Mesendoderm (in vitro differentiated cells): ENCODE measurements at regions not wholly inside any gene's neighbourhood (a gene's known extent, or its start where the extent isn't known, plus 50 kb on each side); places are given as distances from the start of the nearest gene placed in this dataset.

Source experiments
- DNase-seq: peaks from one replicate; pipeline ENCODE4 v3.0.0; 2013
- H2AK5ac ChIP-seq: 2 replicates; pipeline ENCODE4 v1.6.1; 2013; ENCODE audit warnings: low read length, inconsistent platforms
- H2BK120ac ChIP-seq: 2 replicates; pipeline ENCODE4 v1.6.1; 2013; ENCODE audit warnings: low read depth, mild to moderate bottlenecking, low read length, moderate library complexity, mixed read lengths
- H2BK15ac ChIP-seq: replicated peaks from 2 replicates; pipeline ENCODE4 v1.6.1; 2013; ENCODE audit warnings: low read depth, mild to moderate bottlenecking, moderate library complexity
- H2BK5ac ChIP-seq: 2 replicates; pipeline ENCODE4 v1.6.1; 2013; ENCODE audit warnings: low read length, inconsistent platforms
- H3K18ac ChIP-seq: 2 replicates; pipeline ENCODE4 v1.6.1; 2013; ENCODE audit warnings: mild to moderate bottlenecking, low read length, mixed read lengths
- H3K23ac ChIP-seq: one replicate; pipeline ENCODE4 v1.6.1; 2013; ENCODE audit warnings: low read length
- H3K27ac ChIP-seq: 2 replicates; pipeline ENCODE4 v1.5.1; 2013; ENCODE audit warnings: low read depth, mild to moderate bottlenecking, inconsistent platforms, low read length, moderate library complexity
- H3K27me3 ChIP-seq: 2 replicates; pipeline ENCODE4 v1.6.1; 2013; ENCODE audit warnings: low read length, control low read depth, mild to moderate bottlenecking, inconsistent platforms; ENCODE audit not compliant: insufficient read depth, poor library complexity
- H3K36me3 ChIP-seq: 2 replicates; pipeline ENCODE4 v1.6.1; 2013; ENCODE audit warnings: low read length, inconsistent platforms; ENCODE audit not compliant: control insufficient read depth, insufficient read depth
- H3K4ac ChIP-seq: one replicate; pipeline ENCODE4 v1.6.1; 2013; ENCODE audit warnings: low read depth, mild to moderate bottlenecking, low read length, moderate library complexity
- H3K4me1 ChIP-seq: 2 replicates; pipeline ENCODE4 v1.6.1; 2013; ENCODE audit warnings: low read depth, low read length, inconsistent platforms; ENCODE audit not compliant: control insufficient read depth
- H3K4me2 ChIP-seq: 2 replicates; pipeline ENCODE4 v1.6.1; 2013; ENCODE audit warnings: low read length
- H3K4me3 ChIP-seq: 2 replicates; pipeline ENCODE4 v1.5.1; 2013; ENCODE audit warnings: mild to moderate bottlenecking, low read length
- H3K56ac ChIP-seq: one replicate; pipeline ENCODE4 v1.6.1; 2013; ENCODE audit warnings: low read length
- H3K79me1 ChIP-seq: 2 replicates; pipeline ENCODE4 v1.6.1; 2013; ENCODE audit warnings: low read length, inconsistent platforms
- H3K79me2 ChIP-seq: 2 replicates; pipeline ENCODE4 v1.6.1; 2013; ENCODE audit warnings: mild to moderate bottlenecking, low read length; ENCODE audit not compliant: control insufficient read depth, insufficient read depth
- H3K9ac ChIP-seq: 2 replicates; pipeline ENCODE4 v1.6.1; 2013; ENCODE audit warnings: low read length, inconsistent platforms
- H4K5ac ChIP-seq: one replicate; pipeline ENCODE4 v1.6.1; 2013; ENCODE audit warnings: low read length
- H4K8ac ChIP-seq: one replicate; pipeline ENCODE4 v1.6.1; 2013; ENCODE audit warnings: low read depth, mild to moderate bottlenecking, control low read depth, low read length, moderate library complexity
- WGBS: extraction: QIAGEN DNeasy Blood & Tissue Kit; methylation state at CpG from one replicate; pipeline ENCODE4 v1.1.7; 2013; ENCODE audit warnings: low lambda C conversion rate, missing lambda C conversion rate; ENCODE audit not compliant: insufficient coverage; ENCODE audit errors: extremely low coverage; 5-methylcytosine and 5-hydroxymethylcytosine counted together

- Histone ChIP-seq H2BK15ac (no peak overlapping the region), H3K79me2 (no peaks in the 10 kb centered on the region), H2AK5ac (no peak overlapping the region), H3K56ac (no peak overlapping the region), H3K36me3 (no peaks in the 10 kb centered on the region), H3K4me1 (peaks cover 3% of the 10 kb centered on the region), H4K8ac (no peak overlapping the region), H3K79me1 (no peaks in the 10 kb centered on the region), H3K27ac (no peak overlapping the region), H3K4ac (no peak overlapping the region), H2BK120ac (no peak overlapping the region), H3K9ac (no peak overlapping the region), H3K18ac (no peak overlapping the region), H3K23ac (no peak overlapping the region), H3K4me2 (no peak overlapping the region), H4K5ac (no peak overlapping the region), H2BK5ac (no peak overlapping the region), H3K4me3 (no peak overlapping the region), H3K27me3 (no peaks in the 10 kb centered on the region)
- DNase-seq, result peak; percentile 85
- WGBS, result no CpG with 5 or more reads among the region's 2 CpGs
Observed at GRCh38 chr5:90293931-90294330, 115.6 kb downstream of the CETN3 start.

DNA sequence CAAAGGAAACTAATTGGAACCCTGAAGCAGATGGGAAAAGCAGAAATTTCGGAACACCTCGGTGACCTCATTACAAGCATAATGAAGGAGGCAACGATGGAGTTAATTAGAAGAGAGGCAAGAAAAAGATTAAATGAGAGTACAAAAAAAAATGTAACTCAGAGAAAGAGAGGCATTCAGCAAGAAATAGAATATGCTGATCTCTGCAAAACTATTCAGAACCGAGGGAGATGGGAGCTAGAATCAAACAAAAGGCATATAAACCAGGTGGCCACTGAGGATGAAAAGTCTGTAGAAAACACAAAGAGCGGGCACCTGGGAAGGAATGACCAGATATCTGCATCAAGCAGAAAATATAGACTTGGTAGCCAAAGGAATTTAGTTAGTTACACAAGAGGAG lies 118.9 kb downstream of the CETN3 start:
- Histone ChIP-seq H3K9ac (no peak overlapping the region), H3K56ac (no peak overlapping the region), H2BK120ac (no peak overlapping the region), H3K27me3 (no peaks in the 10 kb centered on the region), H3K36me3 (no peaks in the 10 kb centered on the region), H3K79me2 (no peaks in the 10 kb centered on the region), H3K79me1 (no peaks in the 10 kb centered on the region), H4K5ac (no peak overlapping the region), H3K4me1 (no peaks in the 10 kb centered on the region), H3K4me2 (no peak overlapping the region), H3K4me3 (no peak overlapping the region), H2BK5ac (no peak overlapping the region), H3K18ac (no peak overlapping the region), H2BK15ac (no peak overlapping the region), H4K8ac (no peak overlapping the region), H3K27ac (no peak overlapping the region), H2AK5ac (no peak overlapping the region), H3K4ac (no peak overlapping the region), H3K23ac (no peak overlapping the region)
- DNase-seq, result no peak
- WGBS, result no CpG with 5 or more reads among the region's 5 CpGs

GRCh38 chr5:90289837-90290236 lies 119.7 kb downstream of the CETN3 start:
- peak; percentile 6 for DNase-seq
- H3K23ac ChIP-seq, result no peak overlapping the region
- H3K36me3 ChIP-seq, result no peaks in the 10 kb centered on the region
- no peak overlapping the region for H3K18ac ChIP-seq
- no peak overlapping the region for H3K4me3 ChIP-seq
- no peak overlapping the region for H2BK15ac ChIP-seq
- no peaks in the 10 kb centered on the region for H3K79me1 ChIP-seq
- no peak overlapping the region for H3K4me2 ChIP-seq
- H3K27me3 ChIP-seq, result no peaks in the 10 kb centered on the region
- no peak overlapping the region for H3K4ac ChIP-seq
- H4K8ac ChIP-seq, result no peak overlapping the region
- no peak overlapping the region for H2BK120ac ChIP-seq
- no CpG with 5 or more reads among the region's 5 CpGs for WGBS
- no peak overlapping the region for H2AK5ac ChIP-seq
- no peak overlapping the region for H2BK5ac ChIP-seq
- H3K9ac ChIP-seq, result no peak overlapping the region
- H3K27ac ChIP-seq, result no peak overlapping the region
- no peaks in the 10 kb centered on the region for H3K4me1 ChIP-seq
- H3K56ac ChIP-seq, result no peak overlapping the region
- H3K79me2 ChIP-seq, result no peaks in the 10 kb centered on the region
- no peak overlapping the region for H4K5ac ChIP-seq

DNA sequence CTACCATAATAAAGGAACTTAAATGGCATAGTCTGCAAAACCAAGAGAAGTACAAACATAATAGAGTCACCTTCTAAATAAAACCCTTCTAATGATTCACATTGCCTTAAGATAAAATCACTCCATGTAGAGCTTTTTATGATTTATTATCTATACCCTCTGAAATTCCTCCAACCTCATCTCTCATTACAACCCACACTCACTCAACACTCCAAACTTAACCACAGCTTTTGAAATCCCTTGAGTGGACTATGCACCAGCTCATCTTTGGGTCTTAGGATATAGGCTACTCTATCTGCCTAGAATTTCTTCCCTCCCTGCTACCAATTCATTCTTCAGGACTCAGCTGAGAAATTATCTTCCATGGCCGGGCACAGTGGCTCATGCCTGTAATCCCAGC lies 122.5 kb downstream of the CETN3 start:
- H3K4me1 ChIP-seq, result no peaks in the 10 kb centered on the region
- H4K5ac ChIP-seq, result no peak overlapping the region
- no peak overlapping the region for H3K18ac ChIP-seq

GRCh38 chr5:90285581-90285980 lies 124.0 kb downstream of the CETN3 start:
- H2BK120ac ChIP-seq, result no peak overlapping the region
- H2AK5ac ChIP-seq, result no peak overlapping the region
- H3K9ac ChIP-seq, result no peak overlapping the region
- H3K4me2 ChIP-seq, result no peak overlapping the region
- no peak overlapping the region for H2BK5ac ChIP-seq
- no peak overlapping the region for H3K4me3 ChIP-seq
- no peaks in the 10 kb centered on the region for H3K4me1 ChIP-seq
- WGBS, result no CpG with 5 or more reads among the region's 1 CpG
- H2BK15ac ChIP-seq, result no peak overlapping the region
- H3K56ac ChIP-seq, result no peak overlapping the region
- no peak overlapping the region for H3K27ac ChIP-seq
- no peaks in the 10 kb centered on the region for H3K79me1 ChIP-seq
- no peak overlapping the region for H3K23ac ChIP-seq
- H4K8ac ChIP-seq, result no peak overlapping the region
- H3K27me3 ChIP-seq, result no peaks in the 10 kb centered on the region
- no peaks in the 10 kb centered on the region for H3K79me2 ChIP-seq
- no peak overlapping the region for H3K18ac ChIP-seq
- no peak for DNase-seq
- H3K4ac ChIP-seq, result no peak overlapping the region
- H3K36me3 ChIP-seq, result no peaks in the 10 kb centered on the region
- H4K5ac ChIP-seq, result no peak overlapping the region

More for the DNA sequence above, 122.5 kb downstream of the CETN3 start:
- no peaks in the 10 kb centered on the region for H3K79me1 ChIP-seq
- no peak for DNase-seq
- H2BK5ac ChIP-seq, result no peak overlapping the region
- no peak overlapping the region for H3K27ac ChIP-seq
- H3K4ac ChIP-seq, result no peak overlapping the region
- no peaks in the 10 kb centered on the region for H3K36me3 ChIP-seq
- H2BK15ac ChIP-seq, result no peak overlapping the region
- no CpG with 5 or more reads among the region's 1 CpG for WGBS
- no peaks in the 10 kb centered on the region for H3K79me2 ChIP-seq
- no peak overlapping the region for H3K4me3 ChIP-seq
- H2BK120ac ChIP-seq, result no peak overlapping the region
- H2AK5ac ChIP-seq, result no peak overlapping the region
- H3K56ac ChIP-seq, result no peak overlapping the region
- no peaks in the 10 kb centered on the region for H3K27me3 ChIP-seq
- no peak overlapping the region for H4K8ac ChIP-seq
- no peak overlapping the region for H3K4me2 ChIP-seq
- no peak overlapping the region for H3K23ac ChIP-seq
- no peak overlapping the region for H3K9ac ChIP-seq

- Histone ChIP-seq H3K23ac (no peak overlapping the region), H2BK15ac (no peak overlapping the region), H3K18ac (no peak overlapping the region), H3K9ac (no peak overlapping the region), H3K4me1 (no peaks in the 10 kb centered on the region), H3K36me3 (no peaks in the 10 kb centered on the region), H4K5ac (no peak overlapping the region), H3K79me1 (no peaks in the 10 kb centered on the region), H3K4me2 (no peak overlapping the region), H3K27me3 (no peaks in the 10 kb centered on the region), H3K27ac (no peak overlapping the region), H3K4ac (no peak overlapping the region), H2AK5ac (no peak overlapping the region), H3K4me3 (no peak overlapping the region), H3K79me2 (no peaks in the 10 kb centered on the region), H2BK5ac (no peak overlapping the region), H3K56ac (no peak overlapping the region), H2BK120ac (no peak overlapping the region), H4K8ac (no peak overlapping the region)
- WGBS, result no CpG with 5 or more reads among the region's 1 CpG
- no peak for DNase-seq
Observed at GRCh38 chr5:90284375-90284774, 125.2 kb downstream of the CETN3 start.
